MM.1S (cell line): ENCODE measurements at regions not wholly inside any gene's neighbourhood (a gene's known extent, or its start where the extent isn't known, plus 50 kb on each side); places are given as distances from the start of the nearest gene placed in this dataset.

Experiments used
- DNase-seq: peaks from one replicate; pipeline ENCODE4 v3.0.0-alpha.2; 2015
- H2AFZ ChIP-seq: fragments of 300-600 bp; sonication (generic); 2 replicates; pipeline ENCODE4 v1.6.0; 2016; ENCODE audit warnings: antibody characterized with exemption, low read length
- H3F3A ChIP-seq: fragments of 300-600 bp; sonication (generic); 2 replicates; pipeline ENCODE4 v1.6.1; 2016; ENCODE audit warnings: mild to moderate bottlenecking, antibody characterized with exemption, low read length, moderate library complexity, mixed read lengths; ENCODE audit not compliant: insufficient read depth
- H3K27ac ChIP-seq: fragments of 300-600 bp; sonication (generic); 2 replicates; pipeline ENCODE4 v1.5.1; 2016; ENCODE audit warnings: mild to moderate bottlenecking, low read length
- H3K27me3 ChIP-seq: fragments of 300-600 bp; sonication (generic); replicated peaks from 2 replicates; pipeline ENCODE4 v1.6.0; 2016; ENCODE audit warnings: low read length; ENCODE audit not compliant: insufficient read depth
- H3K36me3 ChIP-seq: fragments of 300-600 bp; sonication (generic); replicated peaks from 2 replicates; pipeline ENCODE4 v1.6.1; 2016; ENCODE audit warnings: mild to moderate bottlenecking, low read length, mixed read lengths; ENCODE audit not compliant: insufficient read depth
- H3K4me1 ChIP-seq: fragments of 300-600 bp; sonication (generic); 2 replicates; pipeline ENCODE4 v1.6.1; 2016; ENCODE audit warnings: low read length, mixed read lengths
- H3K4me2 ChIP-seq: fragments of 300-600 bp; sonication (generic); 2 replicates; pipeline ENCODE4 v1.6.0; 2016; ENCODE audit warnings: low read depth, low read length
- H3K4me3 ChIP-seq: fragments of 300-600 bp; sonication (generic); 2 replicates; pipeline ENCODE4 v1.5.1; 2016; ENCODE audit warnings: low read length, mixed read lengths
- H3K79me2 ChIP-seq: fragments of 300-600 bp; sonication (generic); 2 replicates; pipeline ENCODE4 v1.6.1; 2016; ENCODE audit warnings: mixed run types, low read length, mixed read lengths
- H3K9ac ChIP-seq: fragments of 300-600 bp; sonication (generic); 2 replicates; pipeline ENCODE4 v1.6.1; 2016; ENCODE audit warnings: low read length, mixed read lengths
- H3K9me2 ChIP-seq: fragments of 300-600 bp; sonication (generic); replicated peaks from 2 replicates; pipeline ENCODE4 v1.6.1; 2016; ENCODE audit warnings: mild to moderate bottlenecking, low read length, mixed read lengths; ENCODE audit not compliant: insufficient read depth
- H3K9me3 ChIP-seq: fragments of 300-600 bp; sonication (generic); replicated peaks from 2 replicates; pipeline ENCODE4 v1.6.1; 2016; ENCODE audit warnings: mild to moderate bottlenecking, low read length, mixed read lengths; ENCODE audit not compliant: insufficient read depth
- H4K20me1 ChIP-seq: fragments of 300-600 bp; sonication (generic); 2 replicates; pipeline ENCODE4 v1.6.1; 2016; ENCODE audit warnings: mild to moderate bottlenecking, low read length, moderate library complexity, mixed read lengths; ENCODE audit not compliant: insufficient read depth
- CTCF ChIP-seq: fragments of 300-600 bp; sonication (generic); IDR thresholded peaks from 2 replicates; pipeline ENCODE4 v1.5.1; 2016; ENCODE audit warnings: antibody characterized with exemption, low read length, mixed read lengths
- EZH2 ChIP-seq: fragments of 300-600 bp; sonication (generic); optimal IDR thresholded peaks from 2 replicates; pipeline ENCODE3; 2017; ENCODE audit warnings: low read depth, mild to moderate bottlenecking, antibody characterized with exemption, low read length, mixed read lengths
- EZH2phosphoT487 ChIP-seq: fragments of 300-600 bp; sonication (generic); IDR thresholded peaks from 2 replicates; pipeline ENCODE4 v1.6.1; 2018; ENCODE audit warnings: antibody characterized with exemption, low read length

GRCh38 chr2:222774941-222775340, 85.9 kb upstream of the ACSL3 start:
- Histone ChIP-seq H2AFZ (no peak overlapping the region), H4K20me1 (no peaks in the 10 kb centered on the region), H3K4me2 (no peak overlapping the region), H3K9me3 (no peaks in the 10 kb centered on the region), H3K79me2 (no peaks in the 10 kb centered on the region), H3K9me2 (no peaks in the 10 kb centered on the region), H3K27ac (no peak overlapping the region), H3K9ac (no peak overlapping the region), H3F3A (no peaks in the 10 kb centered on the region), H3K36me3 (no peaks in the 10 kb centered on the region), H3K4me3 (no peak overlapping the region), H3K27me3 (no peaks in the 10 kb centered on the region), H3K4me1 (no peaks in the 10 kb centered on the region)
- no peak for DNase-seq
- TF ChIP-seq CTCF (no peak), EZH2 (no peak), EZH2phosphoT487 (no peak)

GRCh38 chr2:222776792-222777191, 84.0 kb upstream of the ACSL3 start:
- H3K79me2 ChIP-seq: no peaks in the 10 kb centered on the region
- no peaks in the 10 kb centered on the region for H4K20me1 ChIP-seq
- no peak for DNase-seq
- no peaks in the 10 kb centered on the region for H3K4me1 ChIP-seq
- H3K4me2 ChIP-seq: no peak overlapping the region
- H3K9ac ChIP-seq: no peak overlapping the region
- no peak overlapping the region for H3K4me3 ChIP-seq
- no peak for TF ChIP-seq EZH2phosphoT487
- no peak for TF ChIP-seq EZH2
- TF ChIP-seq CTCF: no peak
- H3K27ac ChIP-seq: no peak overlapping the region
- no peaks in the 10 kb centered on the region for H3K27me3 ChIP-seq
- H3K36me3 ChIP-seq: no peaks in the 10 kb centered on the region
- no peaks in the 10 kb centered on the region for H3K9me3 ChIP-seq
- H3K9me2 ChIP-seq: no peaks in the 10 kb centered on the region
- H3F3A ChIP-seq: no peaks in the 10 kb centered on the region
- no peak overlapping the region for H2AFZ ChIP-seq

- Histone ChIP-seq H3F3A (no peaks in the 10 kb centered on the region), H3K79me2 (no peaks in the 10 kb centered on the region), H3K4me2 (no peak overlapping the region), H2AFZ (no peak overlapping the region), H3K4me1 (no peaks in the 10 kb centered on the region), H3K27me3 (peaks cover 7% of the 10 kb centered on the region; the same call in 1 of the 2 replicates), H4K20me1 (no peaks in the 10 kb centered on the region), H3K9ac (no peak overlapping the region), H3K4me3 (no peak overlapping the region), H3K9me2 (no peaks in the 10 kb centered on the region), H3K36me3 (no peaks in the 10 kb centered on the region), H3K27ac (no peak overlapping the region), H3K9me3 (no peaks in the 10 kb centered on the region)
- TF ChIP-seq EZH2 (no peak), EZH2phosphoT487 (no peak), CTCF (no peak)
- DNase-seq: no peak
These were observed 82.4 kb upstream of the ACSL3 start for GRCh38 chr2:222778400-222778799.
